ENCODE measurements at regions not wholly inside any gene's neighbourhood (a gene's known extent, or its start where the extent isn't known, plus 50 kb on each side); places are given as distances from the start of the nearest gene placed in this dataset.

DNA sequence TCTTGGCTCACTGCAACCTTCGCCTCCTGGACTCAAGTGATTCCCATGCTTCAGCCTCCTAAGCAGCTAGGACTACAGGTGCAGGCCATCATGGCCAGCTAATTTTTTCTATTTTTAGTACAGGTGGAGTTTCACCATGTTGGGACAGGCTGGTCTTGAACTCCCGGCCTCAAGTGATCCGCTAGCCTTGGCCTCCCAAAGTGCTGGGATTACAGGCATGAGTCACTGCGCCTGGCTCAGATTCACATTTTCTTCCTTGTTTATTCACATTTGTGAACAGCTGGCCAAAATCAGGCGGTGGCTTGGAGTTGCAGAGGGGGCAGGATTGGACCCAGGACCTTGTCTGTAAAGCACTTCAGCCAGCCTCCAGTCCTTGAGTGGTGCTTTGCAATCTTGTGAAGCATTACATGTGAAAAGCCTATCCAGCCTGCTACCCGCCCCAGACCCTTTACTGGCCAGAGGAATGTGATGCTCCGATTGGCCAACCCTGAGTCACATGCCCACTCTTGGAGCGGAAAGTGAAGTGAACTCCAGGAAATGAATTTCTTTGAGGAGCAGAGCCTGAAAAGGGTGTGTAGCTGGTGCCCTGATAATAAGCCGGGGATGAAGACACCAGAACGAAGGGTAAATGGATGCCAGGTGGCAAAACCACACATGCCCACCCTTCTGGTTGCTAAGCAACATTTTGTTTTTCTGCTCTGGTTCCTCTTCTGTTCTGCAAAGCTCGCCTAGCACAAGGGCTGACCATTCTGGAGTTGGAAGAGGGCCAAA lies 62.6 kb upstream of the PTPRJ start:
- no peaks in the 10 kb centered on the region for H3K27me3 ChIP-seq
- no peaks in the 10 kb centered on the region for H3K9me3 ChIP-seq
- DNase-seq (peak; percentile 78 to 97 (median 92)), ATAC-seq (peak; percentile 89)
- no peaks in the 10 kb centered on the region for H3K36me3 ChIP-seq
- peaks cover 9 to 55% of the 10 kb centered on the region in 2 donors for H3K4me1 ChIP-seq
- intact Hi-C loops (cut with DNase I): no loop called here
- TF ChIP-seq, protein P1, sequence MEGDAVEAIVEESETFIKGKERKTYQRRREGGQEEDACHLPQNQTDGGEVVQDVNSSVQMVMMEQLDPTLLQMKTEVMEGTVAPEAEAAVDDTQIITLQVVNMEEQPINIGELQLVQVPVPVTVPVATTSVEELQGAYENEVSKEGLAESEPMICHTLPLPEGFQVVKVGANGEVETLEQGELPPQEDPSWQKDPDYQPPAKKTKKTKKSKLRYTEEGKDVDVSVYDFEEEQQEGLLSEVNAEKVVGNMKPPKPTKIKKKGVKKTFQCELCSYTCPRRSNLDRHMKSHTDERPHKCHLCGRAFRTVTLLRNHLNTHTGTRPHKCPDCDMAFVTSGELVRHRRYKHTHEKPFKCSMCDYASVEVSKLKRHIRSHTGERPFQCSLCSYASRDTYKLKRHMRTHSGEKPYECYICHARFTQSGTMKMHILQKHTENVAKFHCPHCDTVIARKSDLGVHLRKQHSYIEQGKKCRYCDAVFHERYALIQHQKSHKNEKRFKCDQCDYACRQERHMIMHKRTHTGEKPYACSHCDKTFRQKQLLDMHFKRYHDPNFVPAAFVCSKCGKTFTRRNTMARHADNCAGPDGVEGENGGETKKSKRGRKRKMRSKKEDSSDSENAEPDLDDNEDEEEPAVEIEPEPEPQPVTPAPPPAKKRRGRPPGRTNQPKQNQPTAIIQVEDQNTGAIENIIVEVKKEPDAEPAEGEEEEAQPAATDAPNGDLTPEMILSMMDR (IDR thresholded peaks at IDR 0.05): no peak
- H3K27ac ChIP-seq: peak overlapping the region; percentile 80 to 87
- H3K4me3 ChIP-seq: peak overlapping the region in 1 of 2 donors; percentile 17

DNA sequence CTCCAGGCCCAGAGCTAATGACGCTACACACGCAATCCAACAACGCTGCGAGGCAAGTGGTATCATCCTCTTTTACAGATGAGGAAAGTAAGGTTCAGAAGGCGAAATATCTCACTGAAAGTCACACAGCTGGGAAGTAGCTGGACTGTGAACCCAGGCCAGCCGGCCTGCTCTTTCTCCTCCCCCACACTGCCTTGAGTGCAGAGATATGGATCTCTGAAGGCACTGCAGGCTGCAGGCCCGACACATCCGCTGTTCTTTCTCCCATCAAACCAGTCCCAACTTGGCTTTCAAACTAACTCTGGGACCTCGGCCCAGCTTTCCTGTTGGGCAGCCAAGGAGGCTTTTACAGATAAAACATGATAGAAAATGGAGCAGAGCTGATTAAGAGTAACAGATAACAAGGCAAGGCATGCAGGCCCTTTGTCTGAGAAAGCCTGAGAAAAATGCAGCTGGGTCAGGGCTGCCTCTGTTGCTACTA lies 64.0 kb upstream of the PTPRJ start:
- peak overlapping the region; percentile 80 to 84 for H3K27ac ChIP-seq
- peak in 2 of 4 donors; percentile 55 to 69 for DNase-seq
- H3K4me3 ChIP-seq: no peak overlapping the region
- H3K36me3 ChIP-seq: no peaks in the 10 kb centered on the region
- no peak for ATAC-seq
- H3K9me3 ChIP-seq: no peaks in the 10 kb centered on the region
- no peaks in the 10 kb centered on the region for H3K27me3 ChIP-seq
- TF ChIP-seq, protein P1 (IDR thresholded peaks at IDR 0.05): no peak
- intact Hi-C loops (cut with DNase I): no loop called here
- peaks cover 9 to 58% of the 10 kb centered on the region in 2 donors for H3K4me1 ChIP-seq

DNA sequence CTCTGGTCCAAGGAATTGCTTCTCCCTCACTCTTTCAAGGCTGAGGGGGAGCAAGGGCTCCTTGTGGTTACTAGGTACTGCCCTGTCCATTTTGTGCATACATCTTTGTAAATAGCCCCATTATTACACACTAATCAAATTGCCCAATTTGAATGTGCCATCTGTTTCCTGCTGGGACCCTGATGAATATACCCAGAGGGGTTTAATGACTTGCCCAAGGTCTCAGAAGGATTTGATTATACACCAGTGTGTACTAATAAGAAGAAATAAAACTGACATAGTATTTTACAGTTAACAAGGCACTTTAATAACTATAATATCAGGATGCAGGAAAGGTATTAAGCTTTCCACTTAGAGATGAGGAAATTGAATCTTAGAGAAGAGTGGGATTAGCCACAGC lies 64.6 kb upstream of the PTPRJ start:
- Histone ChIP-seq H3K9me3 (no peaks in the 10 kb centered on the region), H3K27me3 (no peaks in the 10 kb centered on the region), H3K4me1 (peaks cover 9 to 58% of the 10 kb centered on the region in 2 donors), H3K36me3 (no peaks in the 10 kb centered on the region), H3K27ac (peak overlapping the region in 1 of 2 donors; percentile 80), H3K4me3 (no peak overlapping the region)
- no peak for DNase-seq
- TF ChIP-seq, protein P1 (IDR thresholded peaks at IDR 0.05): no peak
- no peak for ATAC-seq
- intact Hi-C loops (cut with DNase I): no loop called here

DNA sequence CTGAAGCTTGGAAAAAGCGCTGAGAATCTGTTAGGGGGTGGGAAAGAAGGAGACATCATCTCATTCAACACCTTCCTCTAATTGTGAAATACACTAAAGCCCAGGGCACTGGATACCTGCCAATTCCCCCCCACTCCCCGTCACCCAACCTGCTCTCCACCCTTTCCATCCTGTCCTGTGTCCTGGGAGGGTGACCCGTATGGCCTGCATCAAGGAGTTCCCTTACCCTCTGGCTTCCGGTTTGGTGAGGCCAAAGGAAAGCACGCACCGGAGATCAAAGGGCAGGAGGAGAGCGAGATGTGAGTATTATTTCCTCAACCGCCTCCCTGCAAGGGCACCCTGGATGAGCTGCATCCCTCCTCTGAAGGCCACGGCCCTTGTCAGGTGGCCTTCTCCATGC lies 65.0 kb upstream of the PTPRJ start:
- H3K9me3 ChIP-seq: no peaks in the 10 kb centered on the region
- no peak for DNase-seq
- no peak for ATAC-seq
- peaks cover 9 to 56% of the 10 kb centered on the region in 2 donors for H3K4me1 ChIP-seq
- H3K27ac ChIP-seq: peak overlapping the region in 1 of 2 donors; percentile 80
- H3K4me3 ChIP-seq: no peak overlapping the region
- intact Hi-C loops (cut with DNase I): no loop called here
- TF ChIP-seq, protein P1 (IDR thresholded peaks at IDR 0.05): no peak
- no peaks in the 10 kb centered on the region for H3K27me3 ChIP-seq
- no peaks in the 10 kb centered on the region for H3K36me3 ChIP-seq

DNA sequence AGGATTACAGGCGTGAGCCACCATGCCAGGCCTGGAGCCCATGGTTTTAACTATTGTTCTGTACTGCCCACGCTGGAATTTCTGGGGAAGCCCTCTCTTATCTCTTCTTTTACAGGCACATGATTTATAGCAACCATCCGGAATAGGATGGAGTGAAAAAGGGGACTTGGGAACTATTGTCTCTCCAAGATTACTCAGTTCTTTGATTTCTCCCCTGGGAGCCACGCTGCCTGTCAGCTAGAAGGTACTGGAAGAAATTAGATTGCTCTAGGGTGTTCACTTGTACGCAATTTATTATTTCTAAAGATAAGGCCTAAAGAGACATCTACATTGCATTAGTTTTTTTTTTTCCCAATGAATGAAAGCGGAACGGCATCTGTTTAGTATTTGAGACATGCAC lies 65.6 kb upstream of the PTPRJ start:
- no peaks in the 10 kb centered on the region for H3K27me3 ChIP-seq
- H3K9me3 ChIP-seq: no peaks in the 10 kb centered on the region
- TF ChIP-seq, protein P1 (IDR thresholded peaks at IDR 0.05): no peak
- intact Hi-C loops (cut with DNase I): no loop called here
- H3K27ac ChIP-seq: no peak overlapping the region
- H3K36me3 ChIP-seq: no peaks in the 10 kb centered on the region
- ATAC-seq (no peak), DNase-seq (no peak)
- peaks cover 9 to 52% of the 10 kb centered on the region in 2 donors for H3K4me1 ChIP-seq
- H3K4me3 ChIP-seq: no peak overlapping the region
